ENCODE measurements at regions not wholly inside any gene's neighbourhood (a gene's known extent, or its start where the extent isn't known, plus 50 kb on each side); places are given as distances from the start of the nearest gene placed in this dataset.

DNA sequence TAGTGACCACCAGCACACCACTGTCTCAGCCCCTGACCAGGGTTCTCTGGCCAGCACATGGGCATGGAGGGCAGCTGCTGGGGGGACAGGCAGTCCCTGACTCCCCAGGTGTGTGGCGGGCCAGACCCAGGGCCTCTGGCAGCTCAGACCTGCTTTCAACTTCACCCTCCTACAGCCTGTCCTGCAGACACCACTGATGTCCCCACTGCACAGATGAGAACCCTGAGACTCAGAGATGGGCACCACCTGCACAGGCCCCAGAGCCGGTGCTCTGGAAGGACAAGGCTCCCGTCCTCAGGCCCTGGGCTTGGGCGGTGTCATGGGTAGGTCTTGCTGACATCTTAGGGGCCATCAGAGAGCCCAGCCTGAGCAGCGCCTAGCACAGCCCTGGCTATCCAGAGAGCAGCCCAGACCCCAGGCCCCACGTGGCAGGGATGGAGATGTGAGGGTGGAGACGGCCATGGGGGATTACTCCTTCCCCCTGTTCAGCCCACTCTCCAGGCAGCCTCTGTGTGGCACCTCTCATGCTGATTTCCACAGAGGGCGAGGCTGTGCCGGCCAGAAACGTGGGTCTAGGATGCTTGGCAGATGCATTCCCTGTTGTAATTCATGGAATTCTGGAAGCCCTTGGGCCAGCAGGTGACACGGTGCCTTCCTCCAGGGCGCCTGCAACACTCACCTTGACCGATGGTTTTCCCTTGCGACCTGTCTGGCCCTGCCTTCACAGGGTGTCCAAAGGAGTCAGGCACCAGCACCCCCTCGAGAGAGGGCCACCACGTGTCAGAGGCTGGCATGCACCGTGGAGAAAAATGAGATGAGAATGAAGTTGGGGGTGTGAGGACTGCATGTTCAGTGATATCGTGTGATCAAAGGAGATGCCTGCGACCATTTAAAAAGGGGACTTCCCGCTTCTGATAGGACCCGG, 61.2 kb upstream of the GLI2 start:
- Histone ChIP-seq H3K9me3 (replicated peaks) (peaks cover 4% of the 10 kb centered on the region), H3K27me3 (ENCODE audit: low read depth) (peaks cover 86% of the 10 kb centered on the region), H3K4me1 (peaks cover 6% of the 10 kb centered on the region), H3K4me3 (no peak overlapping the region), H3K27ac (replicated peaks) (no peak overlapping the region), H3K36me3 (no peaks in the 10 kb centered on the region)
- TF ChIP-seq, protein P1, sequence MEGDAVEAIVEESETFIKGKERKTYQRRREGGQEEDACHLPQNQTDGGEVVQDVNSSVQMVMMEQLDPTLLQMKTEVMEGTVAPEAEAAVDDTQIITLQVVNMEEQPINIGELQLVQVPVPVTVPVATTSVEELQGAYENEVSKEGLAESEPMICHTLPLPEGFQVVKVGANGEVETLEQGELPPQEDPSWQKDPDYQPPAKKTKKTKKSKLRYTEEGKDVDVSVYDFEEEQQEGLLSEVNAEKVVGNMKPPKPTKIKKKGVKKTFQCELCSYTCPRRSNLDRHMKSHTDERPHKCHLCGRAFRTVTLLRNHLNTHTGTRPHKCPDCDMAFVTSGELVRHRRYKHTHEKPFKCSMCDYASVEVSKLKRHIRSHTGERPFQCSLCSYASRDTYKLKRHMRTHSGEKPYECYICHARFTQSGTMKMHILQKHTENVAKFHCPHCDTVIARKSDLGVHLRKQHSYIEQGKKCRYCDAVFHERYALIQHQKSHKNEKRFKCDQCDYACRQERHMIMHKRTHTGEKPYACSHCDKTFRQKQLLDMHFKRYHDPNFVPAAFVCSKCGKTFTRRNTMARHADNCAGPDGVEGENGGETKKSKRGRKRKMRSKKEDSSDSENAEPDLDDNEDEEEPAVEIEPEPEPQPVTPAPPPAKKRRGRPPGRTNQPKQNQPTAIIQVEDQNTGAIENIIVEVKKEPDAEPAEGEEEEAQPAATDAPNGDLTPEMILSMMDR (IDR thresholded peaks at IDR 0.05; ENCODE audit: borderline replicate concordance): no peak
- intact Hi-C loops (cut with micrococcal nuclease): loop anchor here (5.0 kb wide), 1 partner anchor 342 kb away; no protein-coding TSS in a partner anchor
- no peak for DNase-seq

DNA sequence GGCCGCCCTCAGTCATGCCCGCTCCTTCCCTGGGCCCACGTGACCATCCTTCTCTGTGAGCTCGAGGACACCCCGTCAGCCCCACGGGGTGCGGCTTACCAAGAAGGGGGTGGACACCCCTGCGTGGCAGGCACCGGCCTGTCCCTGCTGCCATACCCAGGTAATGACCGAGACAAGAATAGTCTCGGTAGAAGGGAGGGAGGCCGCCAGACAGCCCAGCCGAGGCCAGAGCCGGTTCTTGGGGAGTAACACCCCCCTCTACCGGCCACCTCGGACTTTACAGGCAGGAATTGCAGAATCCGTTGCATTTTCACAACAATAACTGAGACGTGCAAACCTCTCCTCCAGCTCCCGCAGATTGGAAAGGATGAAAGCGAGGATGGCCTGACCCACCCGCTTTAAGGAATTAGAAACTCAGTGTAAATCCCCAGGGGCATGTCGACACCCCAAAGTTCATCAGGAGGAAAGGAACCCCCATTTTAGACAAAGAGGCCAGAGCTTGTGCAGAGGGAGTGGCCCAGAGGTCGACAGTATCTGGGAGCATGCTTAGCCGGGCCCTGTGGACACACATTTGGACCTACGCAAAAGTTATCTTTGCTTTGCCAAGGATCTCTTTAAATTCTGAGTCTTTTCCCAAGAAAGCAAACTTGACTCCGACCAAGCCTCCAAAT, 60.1 kb upstream of the GLI2 start:
- peaks cover 4% of the 10 kb centered on the region for H3K4me1 ChIP-seq
- TF ChIP-seq, protein P1 (IDR thresholded peaks at IDR 0.05; ENCODE audit: borderline replicate concordance): peak; percentile 76
- H3K36me3 ChIP-seq: no peaks in the 10 kb centered on the region
- H3K4me3 ChIP-seq: no peak overlapping the region
- H3K27me3 ChIP-seq (ENCODE audit: low read depth): peaks cover 83% of the 10 kb centered on the region
- peaks cover 4% of the 10 kb centered on the region for H3K9me3 ChIP-seq (replicated peaks)
- no peak overlapping the region for H3K27ac ChIP-seq (replicated peaks)
- intact Hi-C loops (cut with micrococcal nuclease): loop anchor here (5.0 kb wide), 1 partner anchor 343 kb away; no protein-coding TSS in a partner anchor
- peak; percentile 54 for DNase-seq

DNA sequence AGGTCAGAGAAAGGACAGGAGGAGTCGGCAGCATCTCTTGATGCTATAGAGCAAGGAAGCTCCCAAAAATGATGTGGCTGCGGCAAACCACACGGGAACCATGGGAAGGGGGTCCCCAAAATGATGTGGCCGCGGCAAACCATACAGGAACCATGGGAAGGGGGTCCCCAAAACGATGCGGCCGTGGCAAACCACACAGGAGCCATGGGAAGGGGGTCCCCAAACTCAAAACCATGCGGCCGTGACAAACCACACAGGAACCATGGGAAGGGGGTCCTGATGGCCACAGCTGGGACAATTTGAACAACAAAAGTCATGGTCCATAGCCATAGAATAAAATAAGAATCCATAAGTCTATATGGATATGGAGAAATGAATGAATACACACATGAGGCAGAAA, 58.4 kb upstream of the GLI2 start:
- no peaks in the 10 kb centered on the region for H3K36me3 ChIP-seq
- H3K27ac ChIP-seq (replicated peaks): no peak overlapping the region
- DNase-seq: no peak
- H3K4me3 ChIP-seq: no peak overlapping the region
- TF ChIP-seq, protein P1 (IDR thresholded peaks at IDR 0.05; ENCODE audit: borderline replicate concordance): no peak
- H3K9me3 ChIP-seq (replicated peaks): peaks cover 4% of the 10 kb centered on the region
- intact Hi-C loops (cut with micrococcal nuclease): loop anchor here (5.0 kb wide), 1 partner anchor 345 kb away; no protein-coding TSS in a partner anchor
- peaks cover 4% of the 10 kb centered on the region for H3K4me1 ChIP-seq
- peaks cover 85% of the 10 kb centered on the region for H3K27me3 ChIP-seq (ENCODE audit: low read depth)

DNA sequence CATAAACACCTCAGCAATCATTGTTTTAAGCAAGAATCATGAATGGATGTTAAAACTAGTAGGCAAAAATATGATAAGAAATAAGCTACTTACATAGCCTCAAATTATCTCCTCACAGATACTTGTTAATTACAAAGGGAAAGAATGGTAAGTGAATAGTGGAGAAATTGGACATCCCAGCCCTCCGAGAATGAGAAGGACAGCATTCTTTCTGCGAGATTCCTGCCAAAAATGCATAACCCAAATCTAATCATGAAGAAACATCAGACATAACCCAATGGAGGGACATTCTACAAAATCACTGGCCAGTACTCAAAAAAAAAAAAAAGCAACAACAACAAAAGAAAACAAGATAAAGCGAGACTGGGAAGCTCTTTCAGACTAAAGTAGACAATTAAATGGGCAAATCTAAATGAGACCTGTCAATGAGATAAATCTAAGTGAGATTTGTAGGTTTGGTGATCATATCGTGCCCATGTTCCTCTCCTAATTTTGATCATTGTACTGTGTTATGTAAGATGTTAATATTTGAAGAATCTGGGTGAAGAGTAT, 57.9 kb upstream of the GLI2 start:
- no peaks in the 10 kb centered on the region for H3K36me3 ChIP-seq
- DNase-seq: no peak
- H3K9me3 ChIP-seq (replicated peaks): peaks cover 4% of the 10 kb centered on the region
- TF ChIP-seq, protein P1 (IDR thresholded peaks at IDR 0.05; ENCODE audit: borderline replicate concordance): no peak
- H3K4me1 ChIP-seq: peaks cover 4% of the 10 kb centered on the region
- peaks cover 83% of the 10 kb centered on the region for H3K27me3 ChIP-seq (ENCODE audit: low read depth)
- H3K4me3 ChIP-seq: no peak overlapping the region
- no peak overlapping the region for H3K27ac ChIP-seq (replicated peaks)
- intact Hi-C loops (cut with micrococcal nuclease): loop anchor here (5.0 kb wide), 1 partner anchor 345 kb away; no protein-coding TSS in a partner anchor

DNA sequence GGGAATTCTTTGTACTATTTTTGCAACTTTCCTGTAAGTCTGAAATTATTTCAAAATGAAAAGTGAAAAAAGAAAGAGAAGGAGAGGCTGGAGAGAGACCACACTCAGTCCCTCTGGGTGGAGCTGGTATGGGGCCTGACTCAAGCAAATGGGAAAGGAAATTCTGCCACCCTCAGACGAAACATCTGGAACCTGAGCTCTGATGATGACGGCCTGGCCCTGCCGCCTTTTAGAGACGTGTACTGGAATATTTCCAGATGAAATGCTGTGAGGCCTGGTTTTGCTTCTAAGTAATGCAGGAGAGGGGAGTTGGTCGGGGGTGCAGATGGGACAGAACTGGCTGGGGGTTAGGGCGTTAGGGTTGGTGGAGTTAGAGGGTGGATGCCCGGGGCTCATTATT, 57.4 kb upstream of the GLI2 start:
- H3K36me3 ChIP-seq: no peaks in the 10 kb centered on the region
- peaks cover 83% of the 10 kb centered on the region for H3K27me3 ChIP-seq (ENCODE audit: low read depth)
- no peak overlapping the region for H3K27ac ChIP-seq (replicated peaks)
- H3K9me3 ChIP-seq (replicated peaks): peaks cover 4% of the 10 kb centered on the region
- H3K4me3 ChIP-seq: no peak overlapping the region
- DNase-seq: no peak
- intact Hi-C loops (cut with micrococcal nuclease): loop anchor here (5.0 kb wide), 1 partner anchor 346 kb away; no protein-coding TSS in a partner anchor
- TF ChIP-seq, protein P1 (IDR thresholded peaks at IDR 0.05; ENCODE audit: borderline replicate concordance): no peak
- H3K4me1 ChIP-seq: peaks cover 4% of the 10 kb centered on the region

Data from left ventricle myocardium inferior (tissue), 1 donor.